HL-60 (cell line): ENCODE measurements at regions not wholly inside any gene's neighbourhood (a gene's known extent, or its start where the extent isn't known, plus 50 kb on each side); places are given as distances from the start of the nearest gene placed in this dataset.

Source experiments
- POLR2AphosphoS5 ChIP-seq: IDR thresholded peaks from 2 replicates; pipeline ENCODE4 v1.6.1; 2012; ENCODE audit warnings: low read depth
- TF ChIP-seq, protein P1 (sequence below): IDR thresholded peaks from one replicate; pipeline ENCODE4 v1.5.1; 2011; ENCODE audit warnings: low read length, control low read depth, inconsistent platforms; ENCODE audit not compliant: insufficient read depth
- TF ChIP-seq, protein P2 (sequence below): IDR thresholded peaks from 2 replicates; pipeline ENCODE4 v1.6.1; 2012; ENCODE audit warnings: low read depth; ENCODE audit not compliant: insufficient replicate concordance

DNA sequence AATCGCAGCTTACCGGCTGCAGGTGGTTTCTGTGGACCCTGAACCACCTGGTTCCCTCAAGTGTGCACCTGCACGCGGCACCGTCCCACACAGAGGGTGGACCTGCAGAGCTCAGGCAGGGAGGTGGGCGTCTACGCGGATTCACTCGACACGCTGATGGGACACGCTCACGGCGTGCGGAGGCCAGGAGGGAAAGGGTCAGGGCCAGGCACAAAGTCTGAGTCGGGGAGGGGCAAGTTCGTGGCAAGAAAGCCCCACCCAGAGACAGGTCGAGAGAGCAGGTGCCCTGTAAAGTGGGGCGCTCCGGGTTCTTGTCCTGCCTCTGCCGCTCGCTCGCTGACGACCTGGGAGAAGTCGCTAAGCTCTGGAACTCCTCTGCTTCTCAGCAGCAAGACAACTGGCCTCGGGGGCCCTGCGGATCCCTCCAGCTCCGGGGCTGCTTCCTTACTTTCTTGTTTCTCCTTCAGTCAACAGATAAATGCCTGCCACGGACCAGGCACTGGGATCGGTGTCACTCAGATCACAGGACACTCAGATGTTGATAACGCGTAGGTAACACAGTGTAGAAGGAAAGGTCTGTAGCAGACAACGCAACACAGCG is 72.4 kb upstream of the NUP50 start:
- TF ChIP-seq, protein P1, sequence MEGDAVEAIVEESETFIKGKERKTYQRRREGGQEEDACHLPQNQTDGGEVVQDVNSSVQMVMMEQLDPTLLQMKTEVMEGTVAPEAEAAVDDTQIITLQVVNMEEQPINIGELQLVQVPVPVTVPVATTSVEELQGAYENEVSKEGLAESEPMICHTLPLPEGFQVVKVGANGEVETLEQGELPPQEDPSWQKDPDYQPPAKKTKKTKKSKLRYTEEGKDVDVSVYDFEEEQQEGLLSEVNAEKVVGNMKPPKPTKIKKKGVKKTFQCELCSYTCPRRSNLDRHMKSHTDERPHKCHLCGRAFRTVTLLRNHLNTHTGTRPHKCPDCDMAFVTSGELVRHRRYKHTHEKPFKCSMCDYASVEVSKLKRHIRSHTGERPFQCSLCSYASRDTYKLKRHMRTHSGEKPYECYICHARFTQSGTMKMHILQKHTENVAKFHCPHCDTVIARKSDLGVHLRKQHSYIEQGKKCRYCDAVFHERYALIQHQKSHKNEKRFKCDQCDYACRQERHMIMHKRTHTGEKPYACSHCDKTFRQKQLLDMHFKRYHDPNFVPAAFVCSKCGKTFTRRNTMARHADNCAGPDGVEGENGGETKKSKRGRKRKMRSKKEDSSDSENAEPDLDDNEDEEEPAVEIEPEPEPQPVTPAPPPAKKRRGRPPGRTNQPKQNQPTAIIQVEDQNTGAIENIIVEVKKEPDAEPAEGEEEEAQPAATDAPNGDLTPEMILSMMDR: no peak
- TF ChIP-seq, protein P2, sequence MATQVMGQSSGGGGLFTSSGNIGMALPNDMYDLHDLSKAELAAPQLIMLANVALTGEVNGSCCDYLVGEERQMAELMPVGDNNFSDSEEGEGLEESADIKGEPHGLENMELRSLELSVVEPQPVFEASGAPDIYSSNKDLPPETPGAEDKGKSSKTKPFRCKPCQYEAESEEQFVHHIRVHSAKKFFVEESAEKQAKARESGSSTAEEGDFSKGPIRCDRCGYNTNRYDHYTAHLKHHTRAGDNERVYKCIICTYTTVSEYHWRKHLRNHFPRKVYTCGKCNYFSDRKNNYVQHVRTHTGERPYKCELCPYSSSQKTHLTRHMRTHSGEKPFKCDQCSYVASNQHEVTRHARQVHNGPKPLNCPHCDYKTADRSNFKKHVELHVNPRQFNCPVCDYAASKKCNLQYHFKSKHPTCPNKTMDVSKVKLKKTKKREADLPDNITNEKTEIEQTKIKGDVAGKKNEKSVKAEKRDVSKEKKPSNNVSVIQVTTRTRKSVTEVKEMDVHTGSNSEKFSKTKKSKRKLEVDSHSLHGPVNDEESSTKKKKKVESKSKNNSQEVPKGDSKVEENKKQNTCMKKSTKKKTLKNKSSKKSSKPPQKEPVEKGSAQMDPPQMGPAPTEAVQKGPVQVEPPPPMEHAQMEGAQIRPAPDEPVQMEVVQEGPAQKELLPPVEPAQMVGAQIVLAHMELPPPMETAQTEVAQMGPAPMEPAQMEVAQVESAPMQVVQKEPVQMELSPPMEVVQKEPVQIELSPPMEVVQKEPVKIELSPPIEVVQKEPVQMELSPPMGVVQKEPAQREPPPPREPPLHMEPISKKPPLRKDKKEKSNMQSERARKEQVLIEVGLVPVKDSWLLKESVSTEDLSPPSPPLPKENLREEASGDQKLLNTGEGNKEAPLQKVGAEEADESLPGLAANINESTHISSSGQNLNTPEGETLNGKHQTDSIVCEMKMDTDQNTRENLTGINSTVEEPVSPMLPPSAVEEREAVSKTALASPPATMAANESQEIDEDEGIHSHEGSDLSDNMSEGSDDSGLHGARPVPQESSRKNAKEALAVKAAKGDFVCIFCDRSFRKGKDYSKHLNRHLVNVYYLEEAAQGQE: no peak
- no peak for TF ChIP-seq POLR2AphosphoS5
